PC-3 (cell line): ENCODE measurements at regions not wholly inside any gene's neighbourhood (a gene's known extent, or its start where the extent isn't known, plus 50 kb on each side); places are given as distances from the start of the nearest gene placed in this dataset.

ENCODE experiments used
- ATAC-seq: fragments of 200-7000 bp; cut with Tn5 transposase; 2 replicates; pipeline ENCODE4 v1.9.1; 2020; ENCODE audit warnings: mild to moderate bottlenecking, moderate library complexity
- BruUV-seq: library from RNA; stranded (reverse); fragments of 400-500 nt; replicated peaks from 2 replicates; lab custom pipeline; 2021; lab: Mats Ljungman, UMichigan
- CTCF ChIA-PET: fragments of 300-600 bp; sonication (Branson Sonifier 250); formaldehyde crosslinking; loops from one replicate; lab custom pipeline; 2022; ENCODE audit warnings: antibody characterized with exemption; lab: Charles Lee
- POLR2A ChIA-PET: fragments of 300-600 bp; sonication (Branson Sonifier 250); formaldehyde crosslinking; loops from one replicate; lab custom pipeline; 2022; ENCODE audit warnings: antibody characterized with exemption; ENCODE audit not compliant: unreplicated experiment; lab: Charles Lee
- DNase-seq: peaks from one replicate; pipeline ENCODE4 v3.0.0-alpha.2; 2015
- H2AFZ ChIP-seq: fragments of 300-600 bp; sonication (generic); 2 replicates; pipeline ENCODE4 v1.6.0; 2016; ENCODE audit warnings: antibody characterized with exemption, low read length
- H3F3A ChIP-seq: fragments of 300-600 bp; sonication (generic); one replicate; pipeline ENCODE4 v1.6.0; 2017; ENCODE audit warnings: antibody characterized with exemption, low read length, control low read depth, mild to moderate bottlenecking; ENCODE audit not compliant: unreplicated experiment
- H3K27ac ChIP-seq: fragments of 300-600 bp; sonication (generic); 2 replicates; pipeline ENCODE4 v1.5.1; 2016; ENCODE audit warnings: mild to moderate bottlenecking, low read length
- H3K27me3 ChIP-seq: fragments of 300-600 bp; sonication (generic); 2 replicates; pipeline ENCODE4 v1.6.1; 2016; ENCODE audit warnings: low read length, mixed read lengths
- H3K36me3 ChIP-seq: fragments of 300-600 bp; sonication (generic); 2 replicates; pipeline ENCODE4 v1.6.1; 2016; ENCODE audit warnings: low read depth, mixed run types, low read length, mixed read lengths
- H3K4me1 ChIP-seq: fragments of 300-600 bp; sonication (generic); 2 replicates; pipeline ENCODE4 v1.5.1; 2016; ENCODE audit warnings: low read length; ENCODE audit not compliant: insufficient read depth
- H3K4me2 ChIP-seq: fragments of 300-600 bp; sonication (generic); 2 replicates; pipeline ENCODE4 v1.6.0; 2016; ENCODE audit warnings: low read length
- H3K4me3 ChIP-seq: fragments of 300-600 bp; sonication (generic); 2 replicates; pipeline ENCODE4 v1.5.1; 2016; ENCODE audit warnings: mild to moderate bottlenecking, low read length, mixed read lengths
- H3K79me2 ChIP-seq: fragments of 300-600 bp; sonication (generic); 2 replicates; pipeline ENCODE4 v1.6.1; 2017; ENCODE audit warnings: low read length, mixed read lengths
- H3K9ac ChIP-seq: fragments of 300-600 bp; sonication (generic); 2 replicates; pipeline ENCODE4 v1.6.0; 2016; ENCODE audit warnings: mild to moderate bottlenecking, low read length
- H3K9me2 ChIP-seq: fragments of 300-600 bp; sonication (generic); replicated peaks from 2 replicates; pipeline ENCODE4 v1.6.1; 2016; ENCODE audit warnings: mixed run types, low read length, mixed read lengths
- H3K9me3 ChIP-seq: fragments of 300-600 bp; sonication (generic); 2 replicates; pipeline ENCODE4 v1.6.1; 2016; ENCODE audit warnings: low read length, mixed read lengths
- H4K20me1 ChIP-seq: fragments of 300-600 bp; sonication (generic); 2 replicates; pipeline ENCODE4 v1.6.1; 2016; ENCODE audit warnings: low read length, mixed read lengths
- EZH2 ChIP-seq: fragments of 300-600 bp; sonication (generic); IDR thresholded peaks from one replicate; pipeline ENCODE4 v1.6.1; 2017; ENCODE audit warnings: antibody characterized with exemption, mild to moderate bottlenecking, low read length; ENCODE audit not compliant: unreplicated experiment
- EZH2phosphoT487 ChIP-seq: fragments of 300-600 bp; sonication (generic); IDR thresholded peaks from 2 replicates; pipeline ENCODE4 v1.6.1; 2018; ENCODE audit warnings: mild to moderate bottlenecking, antibody characterized with exemption, low read length, borderline replicate concordance
- intact Hi-C: fragments of 100-400 bp; cut with micrococcal nuclease; formaldehyde crosslinking; loops from 2 replicates; pipeline ENCODE4 v1.9.0; 2023
- TF ChIP-seq, protein P1 (sequence below): fragments of 300-600 bp; sonication (generic); conservative IDR thresholded peaks from 2 replicates; pipeline ENCODE4 v1.5.1; 2017; ENCODE audit warnings: antibody characterized with exemption, low read depth, mild to moderate bottlenecking, low read length

DNA sequence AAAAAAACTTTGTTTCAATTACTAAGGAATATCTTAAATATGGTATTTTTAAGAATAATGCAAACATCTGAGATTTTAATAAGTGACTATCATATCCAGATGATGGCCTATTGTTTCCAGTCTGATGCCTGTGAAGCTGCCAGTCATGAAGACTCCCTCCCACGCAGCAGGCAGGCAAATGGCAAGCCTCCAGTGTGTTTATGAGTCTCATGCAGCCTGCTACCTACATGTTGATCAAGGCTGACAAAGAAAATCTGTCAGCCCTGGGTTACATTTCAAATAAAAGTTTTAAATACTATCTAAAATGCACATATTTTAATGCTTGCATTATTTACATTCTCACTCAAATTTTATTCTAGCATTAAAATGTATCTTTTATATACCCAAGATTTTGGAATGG is 137.6 kb upstream of the RNPC3 start:
- Histone ChIP-seq H4K20me1 (no peaks in the 10 kb centered on the region), H3K9me2 (no peaks in the 10 kb centered on the region), H2AFZ (no peak overlapping the region), H3K27ac (no peak overlapping the region), H3K79me2 (no peaks in the 10 kb centered on the region), H3K27me3 (0 out of 2 replicates have a peak, but pooled peaks cover 6% of the 10 kb centered on the region), H3K4me3 (no peak overlapping the region), H3K9ac (no peak overlapping the region), H3K4me1 (no peaks in the 10 kb centered on the region), H3K36me3 (no peaks in the 10 kb centered on the region), H3K4me2 (no peak overlapping the region), H3K9me3 (no peaks in the 10 kb centered on the region), H3F3A (no peaks in the 10 kb centered on the region)
- intact Hi-C loops: no loop called here
- POLR2A ChIA-PET: no interaction called here
- BruUV-seq: no TSS peak
- TF ChIP-seq EZH2phosphoT487 (no peak), EZH2 (no peak)
- TF ChIP-seq, protein P1, sequence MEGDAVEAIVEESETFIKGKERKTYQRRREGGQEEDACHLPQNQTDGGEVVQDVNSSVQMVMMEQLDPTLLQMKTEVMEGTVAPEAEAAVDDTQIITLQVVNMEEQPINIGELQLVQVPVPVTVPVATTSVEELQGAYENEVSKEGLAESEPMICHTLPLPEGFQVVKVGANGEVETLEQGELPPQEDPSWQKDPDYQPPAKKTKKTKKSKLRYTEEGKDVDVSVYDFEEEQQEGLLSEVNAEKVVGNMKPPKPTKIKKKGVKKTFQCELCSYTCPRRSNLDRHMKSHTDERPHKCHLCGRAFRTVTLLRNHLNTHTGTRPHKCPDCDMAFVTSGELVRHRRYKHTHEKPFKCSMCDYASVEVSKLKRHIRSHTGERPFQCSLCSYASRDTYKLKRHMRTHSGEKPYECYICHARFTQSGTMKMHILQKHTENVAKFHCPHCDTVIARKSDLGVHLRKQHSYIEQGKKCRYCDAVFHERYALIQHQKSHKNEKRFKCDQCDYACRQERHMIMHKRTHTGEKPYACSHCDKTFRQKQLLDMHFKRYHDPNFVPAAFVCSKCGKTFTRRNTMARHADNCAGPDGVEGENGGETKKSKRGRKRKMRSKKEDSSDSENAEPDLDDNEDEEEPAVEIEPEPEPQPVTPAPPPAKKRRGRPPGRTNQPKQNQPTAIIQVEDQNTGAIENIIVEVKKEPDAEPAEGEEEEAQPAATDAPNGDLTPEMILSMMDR: no peak
- ATAC-seq: no peak
- CTCF ChIA-PET: no interaction called here
- no peak for DNase-seq

DNA sequence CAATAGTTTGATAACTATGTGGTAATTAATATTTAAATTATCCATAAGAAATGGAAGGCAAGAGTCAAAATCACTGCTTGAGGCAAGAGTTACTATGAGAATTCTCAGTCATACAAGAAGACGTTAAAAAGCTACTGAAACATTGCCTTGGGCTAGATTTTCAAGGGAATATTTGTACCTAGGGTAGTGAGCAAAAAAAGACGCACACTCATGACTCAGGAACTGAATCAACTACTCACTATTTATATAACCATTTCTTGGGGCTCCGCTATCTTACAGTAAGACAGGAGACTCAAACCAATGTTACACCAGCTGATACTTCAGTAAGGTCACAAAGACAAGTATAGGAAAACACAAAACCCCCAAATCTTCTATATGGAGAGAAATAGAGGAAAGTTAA is 151.5 kb upstream of the RNPC3 start:
- ATAC-seq (no peak), DNase-seq (no peak)
- Histone ChIP-seq H2AFZ (no peak overlapping the region), H3K27me3 (no peaks in the 10 kb centered on the region), H3K4me2 (no peak overlapping the region), H3K4me1 (no peaks in the 10 kb centered on the region), H4K20me1 (no peaks in the 10 kb centered on the region), H3K9me3 (no peaks in the 10 kb centered on the region), H3K9ac (no peak overlapping the region), H3K4me3 (no peak overlapping the region), H3F3A (no peaks in the 10 kb centered on the region), H3K9me2 (no peaks in the 10 kb centered on the region), H3K36me3 (no peaks in the 10 kb centered on the region), H3K79me2 (no peaks in the 10 kb centered on the region), H3K27ac (no peak overlapping the region)
- no TSS peak for BruUV-seq
- ChIA-PET CTCF (no interaction called here), POLR2A (no interaction called here)
- TF ChIP-seq, protein P1: no peak
- TF ChIP-seq EZH2 (no peak), EZH2phosphoT487 (no peak)
- intact Hi-C loops: no loop called here

DNA sequence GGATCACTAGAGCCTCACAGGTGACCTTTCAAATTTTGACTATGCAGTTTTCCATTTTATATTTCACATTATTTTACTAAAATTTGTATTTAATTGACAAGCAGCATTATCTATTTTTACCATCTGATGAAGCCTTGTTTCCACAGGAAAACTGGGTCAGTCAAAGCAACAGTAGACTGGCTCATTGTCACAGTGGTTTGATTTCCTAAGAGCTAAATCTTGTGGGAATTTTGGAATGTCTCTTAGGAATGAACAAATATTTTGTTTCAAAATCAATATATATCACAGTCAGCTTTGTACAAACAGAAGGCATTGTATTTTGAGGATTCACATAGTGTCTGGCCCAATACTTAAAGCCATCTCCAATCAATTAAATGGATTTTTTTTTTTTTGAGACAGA is 152.6 kb upstream of the RNPC3 start:
- Histone ChIP-seq H3K36me3 (no peaks in the 10 kb centered on the region), H4K20me1 (no peaks in the 10 kb centered on the region), H3K4me3 (no peak overlapping the region), H3K79me2 (no peaks in the 10 kb centered on the region), H3K9me2 (no peaks in the 10 kb centered on the region), H3K27me3 (no peaks in the 10 kb centered on the region), H3F3A (no peaks in the 10 kb centered on the region), H3K4me2 (no peak overlapping the region), H3K27ac (no peak overlapping the region), H2AFZ (no peak overlapping the region), H3K9ac (no peak overlapping the region), H3K9me3 (no peaks in the 10 kb centered on the region), H3K4me1 (no peaks in the 10 kb centered on the region)
- DNase-seq: no peak
- ChIA-PET POLR2A (no interaction called here), CTCF (no interaction called here)
- intact Hi-C loops: no loop called here
- no peak for ATAC-seq
- TF ChIP-seq EZH2phosphoT487 (no peak), EZH2 (no peak)
- TF ChIP-seq, protein P1: no peak
- no TSS peak for BruUV-seq
